CD14-positive monocyte (primary cell): ENCODE measurements at regions not wholly inside any gene's neighbourhood (a gene's known extent, or its start where the extent isn't known, plus 50 kb on each side); places are given as distances from the start of the nearest gene placed in this dataset.

Experiments used
- DNase-seq, 3 donors: peaks; one replicate each; pipeline ENCODE4 v3.0.0-alpha.2; 2011 to 2022
- H2AFZ ChIP-seq: 2 replicates; pipeline ENCODE4 v1.6.0; 2012; ENCODE audit warnings: mild to moderate bottlenecking, low read depth, low read length, inconsistent platforms; ENCODE audit not compliant: insufficient read depth, poor library complexity, severe bottlenecking
- H3K27ac ChIP-seq, 2 donors: 1 replicate in 1 of 2; 2 replicates in 1 of 2; pipeline ENCODE4 v1.5.1; 2012 to 2013; ENCODE audit warnings: low read length in 2 of 2, control low read depth in 1 of 2, inconsistent platforms in 1 of 2, low read depth in 1 of 2, mild to moderate bottlenecking in 1 of 2
- H3K27me3 ChIP-seq, 2 donors: one replicate each; pipeline versions ENCODE4 v1.6.0 to v1.6.1; 2011 to 2013; ENCODE audit warnings: low read length in 2 of 2; ENCODE audit not compliant: control insufficient read depth in 2 of 2, insufficient read depth in 2 of 2
- H3K36me3 ChIP-seq, 2 donors: replicated peaks in 1 of 2; 1 replicate in 1 of 2; 2 replicates in 1 of 2; pipeline versions ENCODE4 v1.5.1 to v1.6.1; 2012 to 2013; ENCODE audit warnings: low read length in 2 of 2, control low read depth in 1 of 2, inconsistent platforms in 1 of 2, mild to moderate bottlenecking in 1 of 2; ENCODE audit not compliant: insufficient read depth in 2 of 2, control insufficient read depth in 1 of 2
- H3K4me1 ChIP-seq, 2 donors: 1 replicate in 1 of 2; 2 replicates in 1 of 2; pipeline versions ENCODE4 v1.5.1 to v1.6.1; 2012 to 2013; ENCODE audit warnings: low read length in 2 of 2, control low read depth in 1 of 2, inconsistent platforms in 1 of 2, mild to moderate bottlenecking in 1 of 2, moderate library complexity in 1 of 2; ENCODE audit not compliant: insufficient read depth in 2 of 2, control insufficient read depth in 1 of 2
- H3K4me2 ChIP-seq: replicated peaks from 2 replicates; pipeline ENCODE3; 2012; ENCODE audit warnings: low read length, moderate library complexity, mild to moderate bottlenecking; ENCODE audit not compliant: poor library complexity, severe bottlenecking; ENCODE audit errors: extremely low read depth
- H3K4me3 ChIP-seq, 3 experiments: fragments of 200-600 bp in 1 of 3; sonication (generic) in 1 of 3; replicated peaks in 1 of 3; 1 replicate in 2 of 3; 2 replicates in 1 of 3; pipeline ENCODE4 v1.5.1; 2011 to 2013; ENCODE audit warnings: low read length in 3 of 3, mild to moderate bottlenecking in 3 of 3, control low read depth in 2 of 3, low read depth in 2 of 3, inconsistent platforms in 1 of 3, moderate library complexity in 1 of 3
- H3K79me2 ChIP-seq: 2 replicates; pipeline ENCODE4 v1.6.0; 2012; ENCODE audit warnings: mild to moderate bottlenecking, control low read depth, inconsistent platforms, low read length, moderate library complexity; ENCODE audit not compliant: insufficient read depth
- H3K9ac ChIP-seq: 2 replicates; pipeline ENCODE4 v1.6.0; 2017; ENCODE audit warnings: low read length, mild to moderate bottlenecking; ENCODE audit not compliant: insufficient read depth, poor library complexity, severe bottlenecking
- H3K9me3 ChIP-seq, 2 donors: replicated peaks in 1 of 2; 1 replicate in 1 of 2; 2 replicates in 1 of 2; pipeline versions ENCODE4 v1.5.1 to v1.6.1; 2012 to 2013; ENCODE audit warnings: low read length in 2 of 2, control low read depth in 1 of 2; ENCODE audit not compliant: control insufficient read depth in 1 of 2, insufficient read depth in 1 of 2
- H4K20me1 ChIP-seq: 2 replicates; pipeline ENCODE4 v1.6.0; 2012; ENCODE audit warnings: mild to moderate bottlenecking, low read length, control low read depth, moderate library complexity; ENCODE audit not compliant: insufficient read depth
- H3K27ac Mint-ChIP-seq, 7 donors: one replicate each; pipeline ENCODE4 v1.8.0; 2020; ENCODE audit warnings: mild to moderate bottlenecking in 7 of 7, mixed read lengths in 7 of 7, moderate library complexity in 6 of 7, inconsistent platforms in 2 of 7
- H3K27me3 Mint-ChIP-seq, 3 donors: one replicate each; pipeline ENCODE4 v1.8.0; 2021 to 2022; ENCODE audit warnings: low read depth in 3 of 3, mild to moderate bottlenecking in 3 of 3, mixed read lengths in 3 of 3, moderate library complexity in 3 of 3, inconsistent platforms in 1 of 3
- H3K36me3 Mint-ChIP-seq, 2 donors: one replicate each; pipeline ENCODE4 v1.8.0; 2020; ENCODE audit warnings: mixed read lengths in 2 of 2, inconsistent platforms in 1 of 2, mild to moderate bottlenecking in 1 of 2
- H3K4me1 Mint-ChIP-seq: one replicate; pipeline ENCODE4 v1.8.0; 2020; ENCODE audit warnings: mild to moderate bottlenecking, mixed read lengths
- H3K4me3 Mint-ChIP-seq, 2 donors: one replicate each; pipeline ENCODE4 v1.8.0; 2020; ENCODE audit warnings: mild to moderate bottlenecking in 2 of 2, mixed read lengths in 2 of 2, moderate library complexity in 1 of 2
- H3K9me3 Mint-ChIP-seq, 7 donors: one replicate each; pipeline ENCODE4 v1.8.0; 2020 to 2022; ENCODE audit warnings: mixed read lengths in 7 of 7, mild to moderate bottlenecking in 6 of 7, moderate library complexity in 6 of 7, inconsistent platforms in 2 of 7
- WGBS: methylation state at CpG from one replicate; pipeline ENCODE4 v1.1.5; 2013; ENCODE audit warnings: missing lambda C conversion rate; ENCODE audit not compliant: insufficient coverage; 5-methylcytosine and 5-hydroxymethylcytosine counted together
- intact Hi-C, 2 donors: fragments of 100-400 bp; cut with micrococcal nuclease; formaldehyde crosslinking; loops; one replicate each; pipeline versions ENCODE4 v1.15.0 to v1.15.1; 2023
- TF ChIP-seq, protein P1 (sequence below): fragments of 200-600 bp; IDR thresholded peaks from one replicate; pipeline ENCODE4 v1.8.0; 2022; ENCODE audit warnings: antibody characterized with exemption, mild to moderate bottlenecking

DNA sequence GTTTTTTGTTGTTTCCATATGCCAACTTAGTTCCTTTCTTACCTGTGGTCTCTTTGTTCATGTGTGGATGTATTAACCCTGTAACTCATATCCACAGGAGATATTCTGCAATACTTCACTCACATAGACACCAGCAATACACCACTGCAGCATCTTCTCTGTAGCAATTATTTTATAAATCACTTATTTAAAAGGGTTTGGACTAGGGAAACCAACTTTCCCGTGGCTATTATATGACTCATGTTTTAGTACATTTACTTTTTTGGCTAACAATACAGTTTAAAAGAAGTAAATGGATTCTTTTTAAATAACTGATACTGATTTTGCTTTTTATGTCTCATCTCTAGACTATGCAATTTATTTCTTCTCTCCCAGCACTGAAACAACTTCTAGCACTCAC lies 488.9 kb downstream of the MBD2 start:
- H4K20me1 ChIP-seq: no peaks in the 10 kb centered on the region
- no peaks in the 10 kb centered on the region for H3K27me3 ChIP-seq
- Mint-ChIP-seq H3K36me3 (no peaks in the 10 kb centered on the region), H3K27me3 (no peaks in the 10 kb centered on the region), H3K4me3 (no peak overlapping the region), H3K4me1 (no peaks in the 10 kb centered on the region), H3K27ac (no peak overlapping the region), H3K9me3 (peaks cover 0 to 4% (median 0%) of the 10 kb centered on the region in 7 donors)
- no peaks in the 10 kb centered on the region for H3K36me3 ChIP-seq
- intact Hi-C loops: no loop called here
- H3K4me2 ChIP-seq: no peak overlapping the region
- H3K9me3 ChIP-seq: peaks cover 0 to 4% of the 10 kb centered on the region in 2 donors
- H3K27ac ChIP-seq: no peak overlapping the region
- no peaks in the 10 kb centered on the region for H3K4me1 ChIP-seq
- DNase-seq: no peak
- H3K79me2 ChIP-seq: no peaks in the 10 kb centered on the region
- no peak overlapping the region for H3K4me3 ChIP-seq
- TF ChIP-seq, protein P1, sequence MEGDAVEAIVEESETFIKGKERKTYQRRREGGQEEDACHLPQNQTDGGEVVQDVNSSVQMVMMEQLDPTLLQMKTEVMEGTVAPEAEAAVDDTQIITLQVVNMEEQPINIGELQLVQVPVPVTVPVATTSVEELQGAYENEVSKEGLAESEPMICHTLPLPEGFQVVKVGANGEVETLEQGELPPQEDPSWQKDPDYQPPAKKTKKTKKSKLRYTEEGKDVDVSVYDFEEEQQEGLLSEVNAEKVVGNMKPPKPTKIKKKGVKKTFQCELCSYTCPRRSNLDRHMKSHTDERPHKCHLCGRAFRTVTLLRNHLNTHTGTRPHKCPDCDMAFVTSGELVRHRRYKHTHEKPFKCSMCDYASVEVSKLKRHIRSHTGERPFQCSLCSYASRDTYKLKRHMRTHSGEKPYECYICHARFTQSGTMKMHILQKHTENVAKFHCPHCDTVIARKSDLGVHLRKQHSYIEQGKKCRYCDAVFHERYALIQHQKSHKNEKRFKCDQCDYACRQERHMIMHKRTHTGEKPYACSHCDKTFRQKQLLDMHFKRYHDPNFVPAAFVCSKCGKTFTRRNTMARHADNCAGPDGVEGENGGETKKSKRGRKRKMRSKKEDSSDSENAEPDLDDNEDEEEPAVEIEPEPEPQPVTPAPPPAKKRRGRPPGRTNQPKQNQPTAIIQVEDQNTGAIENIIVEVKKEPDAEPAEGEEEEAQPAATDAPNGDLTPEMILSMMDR: no peak
- no peak overlapping the region for H2AFZ ChIP-seq
- WGBS: no CpG with 5 or more reads among the region's 1 CpG
- no peak overlapping the region for H3K9ac ChIP-seq

DNA sequence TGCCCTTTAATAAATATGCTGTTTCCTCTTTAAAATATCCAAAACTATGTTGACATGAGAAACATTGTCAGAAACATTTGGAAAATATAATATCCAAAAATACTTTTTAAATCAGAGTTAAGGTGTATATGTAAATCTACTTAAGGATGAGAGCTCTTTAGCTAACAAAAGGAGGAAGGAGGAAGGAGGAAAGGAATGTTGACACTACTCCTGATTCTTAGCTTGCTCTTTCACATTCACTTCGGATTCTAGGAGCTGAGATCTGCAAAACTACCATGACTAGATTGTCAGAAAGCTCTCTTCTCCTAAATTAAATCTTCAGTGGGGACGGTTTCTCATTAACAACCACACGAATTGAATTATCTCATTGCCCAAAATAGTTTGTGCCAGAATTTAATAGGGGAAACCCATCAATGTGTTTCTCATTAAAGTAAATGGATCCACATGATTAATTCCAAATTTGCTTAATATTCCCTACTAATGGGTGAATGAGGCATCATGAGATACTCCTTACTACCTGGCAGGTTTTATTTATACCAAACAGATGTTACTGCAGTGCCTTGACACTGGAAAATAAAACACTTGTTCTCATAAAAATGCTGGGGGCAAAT lies 509.1 kb downstream of the MBD2 start:
- TF ChIP-seq, protein P1: no peak
- no peak overlapping the region for H3K4me2 ChIP-seq
- Mint-ChIP-seq H3K9me3 (peaks cover 0 to 2% (median 0%) of the 10 kb centered on the region in 7 donors), H3K4me1 (no peaks in the 10 kb centered on the region), H3K27ac (no peak overlapping the region), H3K36me3 (no peaks in the 10 kb centered on the region), H3K27me3 (peaks cover 0 to 2% (median 0%) of the 10 kb centered on the region in 3 donors), H3K4me3 (no peak overlapping the region)
- intact Hi-C loops: no loop called here
- H3K27ac ChIP-seq: no peak overlapping the region
- no peak overlapping the region for H3K9ac ChIP-seq
- no peaks in the 10 kb centered on the region for H4K20me1 ChIP-seq
- H3K27me3 ChIP-seq: no peaks in the 10 kb centered on the region
- no peaks in the 10 kb centered on the region for H3K4me1 ChIP-seq
- no peak for DNase-seq
- no peaks in the 10 kb centered on the region for H3K36me3 ChIP-seq
- H3K9me3 ChIP-seq: no peaks in the 10 kb centered on the region
- H3K4me3 ChIP-seq: no peak overlapping the region
- no peak overlapping the region for H2AFZ ChIP-seq
- no peaks in the 10 kb centered on the region for H3K79me2 ChIP-seq
- WGBS: no CpG with 5 or more reads among the region's 3 CpGs
